ENCODE measurements at regions not wholly inside any gene's neighbourhood (a gene's known extent, or its start where the extent isn't known, plus 50 kb on each side); places are given as distances from the start of the nearest gene placed in this dataset.

DNA sequence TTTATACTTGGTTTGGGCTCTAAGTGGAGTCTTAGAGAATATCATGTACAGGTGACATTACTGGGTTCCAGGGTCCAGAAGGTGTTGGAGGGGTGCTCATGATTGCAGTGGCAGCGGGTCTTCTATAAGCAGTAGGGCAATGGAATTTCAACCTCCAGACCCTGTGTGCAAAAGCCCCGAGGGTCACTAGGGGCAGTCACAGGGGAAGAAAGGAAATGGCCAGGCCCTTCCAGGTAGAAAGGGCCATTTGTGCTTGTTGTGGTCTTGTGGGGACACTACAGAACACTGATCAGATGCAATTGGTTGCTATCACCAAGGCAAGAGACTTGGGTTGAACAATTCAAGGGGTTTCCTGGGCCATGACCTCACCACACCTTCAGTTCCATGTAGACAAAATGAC lies 283.4 kb downstream of the GADD45G start:
- TF ChIP-seq POLR2A (IDR thresholded peaks at IDR 0.05): no peak
- TF ChIP-seq, protein P1, sequence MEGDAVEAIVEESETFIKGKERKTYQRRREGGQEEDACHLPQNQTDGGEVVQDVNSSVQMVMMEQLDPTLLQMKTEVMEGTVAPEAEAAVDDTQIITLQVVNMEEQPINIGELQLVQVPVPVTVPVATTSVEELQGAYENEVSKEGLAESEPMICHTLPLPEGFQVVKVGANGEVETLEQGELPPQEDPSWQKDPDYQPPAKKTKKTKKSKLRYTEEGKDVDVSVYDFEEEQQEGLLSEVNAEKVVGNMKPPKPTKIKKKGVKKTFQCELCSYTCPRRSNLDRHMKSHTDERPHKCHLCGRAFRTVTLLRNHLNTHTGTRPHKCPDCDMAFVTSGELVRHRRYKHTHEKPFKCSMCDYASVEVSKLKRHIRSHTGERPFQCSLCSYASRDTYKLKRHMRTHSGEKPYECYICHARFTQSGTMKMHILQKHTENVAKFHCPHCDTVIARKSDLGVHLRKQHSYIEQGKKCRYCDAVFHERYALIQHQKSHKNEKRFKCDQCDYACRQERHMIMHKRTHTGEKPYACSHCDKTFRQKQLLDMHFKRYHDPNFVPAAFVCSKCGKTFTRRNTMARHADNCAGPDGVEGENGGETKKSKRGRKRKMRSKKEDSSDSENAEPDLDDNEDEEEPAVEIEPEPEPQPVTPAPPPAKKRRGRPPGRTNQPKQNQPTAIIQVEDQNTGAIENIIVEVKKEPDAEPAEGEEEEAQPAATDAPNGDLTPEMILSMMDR (IDR thresholded peaks at IDR 0.05): no peak
